Hepatocyte (in vitro differentiated cells): ENCODE measurements at regions not wholly inside any gene's neighbourhood (a gene's known extent, or its start where the extent isn't known, plus 50 kb on each side); places are given as distances from the start of the nearest gene placed in this dataset.

ENCODE experiments used
- EZH2 ChIP-seq: fragments of 200-600 bp; sonication (generic); IDR thresholded peaks from 2 replicates; pipeline ENCODE4 v1.6.1; 2016; ENCODE audit warnings: antibody characterized with exemption, mild to moderate bottlenecking, borderline replicate concordance
- EZH2phosphoT487 ChIP-seq: fragments of 200-600 bp; sonication (generic); IDR thresholded peaks from one replicate; pipeline ENCODE4 v1.6.1; 2018; ENCODE audit warnings: antibody characterized with exemption, mild to moderate bottlenecking, low read depth, moderate library complexity; ENCODE audit not compliant: unreplicated experiment, severe bottlenecking
- TF ChIP-seq, protein P1 (sequence below): fragments of 200-600 bp; sonication (generic); IDR thresholded peaks from 2 replicates; pipeline ENCODE4 v1.5.1; 2016; ENCODE audit warnings: antibody characterized with exemption, mild to moderate bottlenecking; ENCODE audit not compliant: poor library complexity

DNA sequence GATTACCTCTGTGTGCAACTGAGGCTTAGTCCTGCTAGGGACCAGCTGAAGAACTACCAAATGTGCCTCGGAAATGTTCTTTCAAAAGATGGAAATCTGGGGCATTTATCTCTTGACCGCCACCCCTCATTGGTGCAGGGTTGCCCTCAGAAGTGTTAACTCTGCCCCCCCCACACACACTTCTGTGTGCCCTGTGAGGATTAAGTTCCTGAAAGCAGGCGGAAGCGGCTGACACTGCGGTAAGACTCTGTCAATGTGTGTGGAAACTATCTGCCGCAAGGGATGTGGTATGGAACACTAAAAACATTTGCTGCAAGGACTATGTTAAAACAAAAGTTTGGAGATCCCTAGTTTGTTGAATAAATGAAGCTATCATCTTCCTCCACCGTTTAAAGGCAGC lies 106.9 kb upstream of the NDP start:
- TF ChIP-seq, protein P1, sequence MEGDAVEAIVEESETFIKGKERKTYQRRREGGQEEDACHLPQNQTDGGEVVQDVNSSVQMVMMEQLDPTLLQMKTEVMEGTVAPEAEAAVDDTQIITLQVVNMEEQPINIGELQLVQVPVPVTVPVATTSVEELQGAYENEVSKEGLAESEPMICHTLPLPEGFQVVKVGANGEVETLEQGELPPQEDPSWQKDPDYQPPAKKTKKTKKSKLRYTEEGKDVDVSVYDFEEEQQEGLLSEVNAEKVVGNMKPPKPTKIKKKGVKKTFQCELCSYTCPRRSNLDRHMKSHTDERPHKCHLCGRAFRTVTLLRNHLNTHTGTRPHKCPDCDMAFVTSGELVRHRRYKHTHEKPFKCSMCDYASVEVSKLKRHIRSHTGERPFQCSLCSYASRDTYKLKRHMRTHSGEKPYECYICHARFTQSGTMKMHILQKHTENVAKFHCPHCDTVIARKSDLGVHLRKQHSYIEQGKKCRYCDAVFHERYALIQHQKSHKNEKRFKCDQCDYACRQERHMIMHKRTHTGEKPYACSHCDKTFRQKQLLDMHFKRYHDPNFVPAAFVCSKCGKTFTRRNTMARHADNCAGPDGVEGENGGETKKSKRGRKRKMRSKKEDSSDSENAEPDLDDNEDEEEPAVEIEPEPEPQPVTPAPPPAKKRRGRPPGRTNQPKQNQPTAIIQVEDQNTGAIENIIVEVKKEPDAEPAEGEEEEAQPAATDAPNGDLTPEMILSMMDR, result no peak
- TF ChIP-seq EZH2 (no peak), EZH2phosphoT487 (no peak)
